SK-N-SH (cell line): ENCODE measurements at regions not wholly inside any gene's neighbourhood (a gene's known extent, or its start where the extent isn't known, plus 50 kb on each side); places are given as distances from the start of the nearest gene placed in this dataset.

Experiments
- EP300 ChIP-seq, 2 experiments: IDR thresholded peaks; 2 replicates each; pipeline versions ENCODE4 v1.4.0 to v1.6.1; 2012; ENCODE audit warnings: borderline replicate concordance in 1 of 2, low read depth in 1 of 2, low read length in 1 of 2
- SIN3A ChIP-seq: IDR thresholded peaks from 2 replicates; pipeline ENCODE4 v1.6.1; 2012; ENCODE audit warnings: low read depth, mild to moderate bottlenecking, low read length, moderate library complexity, borderline replicate concordance
- TF ChIP-seq, protein P1 (sequence below): fragments of 200-600 bp; sonication (generic); IDR thresholded peaks from 2 replicates; pipeline ENCODE4 v1.6.1; 2017; ENCODE audit warnings: antibody characterized with exemption, mild to moderate bottlenecking, moderate library complexity

DNA sequence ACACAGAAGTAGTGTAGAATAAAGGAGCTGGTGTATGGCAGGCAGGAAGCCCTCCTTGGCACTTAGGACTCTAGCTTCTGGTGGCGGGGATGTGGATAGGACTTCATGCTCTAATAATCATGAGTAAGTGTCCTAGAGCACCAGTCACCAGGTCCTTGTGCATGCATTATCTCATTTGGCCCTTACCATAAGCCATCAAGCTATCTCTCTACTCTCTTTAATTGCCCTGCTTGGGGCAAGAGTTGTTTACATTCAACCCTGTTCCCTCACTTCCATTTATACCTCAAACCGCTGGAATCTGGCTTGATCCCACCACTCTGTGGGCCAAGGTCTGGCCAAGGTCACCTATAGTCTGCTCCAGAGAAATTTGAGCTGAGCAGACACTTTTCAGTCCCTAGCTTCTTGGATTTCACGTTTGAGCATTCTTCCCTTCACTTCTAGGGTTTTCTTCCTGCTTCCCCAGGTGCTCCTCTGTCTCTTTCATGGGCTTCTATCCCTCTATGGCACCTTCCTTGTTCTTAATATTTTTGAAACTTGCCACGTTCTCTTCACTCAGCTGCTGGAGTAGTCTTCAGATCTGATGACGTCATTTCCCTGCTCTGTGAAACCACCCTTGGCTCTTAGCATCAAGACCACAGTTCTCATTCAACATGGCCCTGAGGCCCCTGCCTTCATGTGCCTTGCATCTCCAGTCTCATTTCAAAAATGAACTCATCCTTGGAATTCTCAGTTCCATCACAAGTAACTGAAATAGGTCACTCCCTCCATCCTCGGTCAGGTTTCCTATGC is 94.9 kb upstream of the GATA6 start:
- TF ChIP-seq SIN3A (no peak), EP300 (IDR thresholded peaks at IDR 0.05; ENCODE audit: borderline replicate concordance in 1 of 2, low read depth in 1 of 2, low read length in 1 of 2) (no peak)
- TF ChIP-seq, protein P1, sequence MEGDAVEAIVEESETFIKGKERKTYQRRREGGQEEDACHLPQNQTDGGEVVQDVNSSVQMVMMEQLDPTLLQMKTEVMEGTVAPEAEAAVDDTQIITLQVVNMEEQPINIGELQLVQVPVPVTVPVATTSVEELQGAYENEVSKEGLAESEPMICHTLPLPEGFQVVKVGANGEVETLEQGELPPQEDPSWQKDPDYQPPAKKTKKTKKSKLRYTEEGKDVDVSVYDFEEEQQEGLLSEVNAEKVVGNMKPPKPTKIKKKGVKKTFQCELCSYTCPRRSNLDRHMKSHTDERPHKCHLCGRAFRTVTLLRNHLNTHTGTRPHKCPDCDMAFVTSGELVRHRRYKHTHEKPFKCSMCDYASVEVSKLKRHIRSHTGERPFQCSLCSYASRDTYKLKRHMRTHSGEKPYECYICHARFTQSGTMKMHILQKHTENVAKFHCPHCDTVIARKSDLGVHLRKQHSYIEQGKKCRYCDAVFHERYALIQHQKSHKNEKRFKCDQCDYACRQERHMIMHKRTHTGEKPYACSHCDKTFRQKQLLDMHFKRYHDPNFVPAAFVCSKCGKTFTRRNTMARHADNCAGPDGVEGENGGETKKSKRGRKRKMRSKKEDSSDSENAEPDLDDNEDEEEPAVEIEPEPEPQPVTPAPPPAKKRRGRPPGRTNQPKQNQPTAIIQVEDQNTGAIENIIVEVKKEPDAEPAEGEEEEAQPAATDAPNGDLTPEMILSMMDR, result no peak
